ENCODE measurements at regions not wholly inside any gene's neighbourhood (a gene's known extent, or its start where the extent isn't known, plus 50 kb on each side); places are given as distances from the start of the nearest gene placed in this dataset.

DNA sequence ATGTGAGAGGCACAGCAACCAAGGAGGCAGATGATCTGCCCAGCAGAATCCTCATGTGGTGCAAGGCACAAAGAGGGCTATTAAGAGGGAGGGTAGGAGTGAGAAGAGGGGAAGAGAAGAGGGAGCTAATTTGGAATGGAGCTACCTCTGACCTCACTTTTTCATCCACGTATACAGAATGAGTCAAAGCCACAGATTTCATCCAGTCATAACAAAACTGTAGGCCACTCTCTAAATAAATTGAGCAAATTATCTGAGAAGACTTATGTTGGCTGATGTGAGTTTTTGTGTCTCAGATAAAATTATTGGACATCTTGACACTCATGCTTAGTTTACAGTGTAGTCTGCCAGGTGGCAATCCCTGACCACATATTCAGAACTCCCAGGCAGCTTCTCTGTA is 325.6 kb downstream of the TTLL7 start:
- TF ChIP-seq EP300 (IDR thresholded peaks at IDR 0.05), result no peak
- TF ChIP-seq, protein P1, sequence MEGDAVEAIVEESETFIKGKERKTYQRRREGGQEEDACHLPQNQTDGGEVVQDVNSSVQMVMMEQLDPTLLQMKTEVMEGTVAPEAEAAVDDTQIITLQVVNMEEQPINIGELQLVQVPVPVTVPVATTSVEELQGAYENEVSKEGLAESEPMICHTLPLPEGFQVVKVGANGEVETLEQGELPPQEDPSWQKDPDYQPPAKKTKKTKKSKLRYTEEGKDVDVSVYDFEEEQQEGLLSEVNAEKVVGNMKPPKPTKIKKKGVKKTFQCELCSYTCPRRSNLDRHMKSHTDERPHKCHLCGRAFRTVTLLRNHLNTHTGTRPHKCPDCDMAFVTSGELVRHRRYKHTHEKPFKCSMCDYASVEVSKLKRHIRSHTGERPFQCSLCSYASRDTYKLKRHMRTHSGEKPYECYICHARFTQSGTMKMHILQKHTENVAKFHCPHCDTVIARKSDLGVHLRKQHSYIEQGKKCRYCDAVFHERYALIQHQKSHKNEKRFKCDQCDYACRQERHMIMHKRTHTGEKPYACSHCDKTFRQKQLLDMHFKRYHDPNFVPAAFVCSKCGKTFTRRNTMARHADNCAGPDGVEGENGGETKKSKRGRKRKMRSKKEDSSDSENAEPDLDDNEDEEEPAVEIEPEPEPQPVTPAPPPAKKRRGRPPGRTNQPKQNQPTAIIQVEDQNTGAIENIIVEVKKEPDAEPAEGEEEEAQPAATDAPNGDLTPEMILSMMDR (IDR thresholded peaks at IDR 0.05), result no peak
- no peak for TF ChIP-seq POLR2AphosphoS5 (IDR thresholded peaks at IDR 0.05)
